HG02678 (cell line): ENCODE measurements at regions not wholly inside any gene's neighbourhood (a gene's known extent, or its start where the extent isn't known, plus 50 kb on each side); places are given as distances from the start of the nearest gene placed in this dataset.
"Not testable (repeated sequence)": the region's sequence is repeated elsewhere in the genome, so short reads cannot be mapped to it uniquely, and the experiment has no call there.

Source experiments
- ATAC-seq: cut with Tn5 transposase; IDR thresholded peaks from one replicate; pipeline ENCODE4 v1.9.1; 2021; ENCODE audit warnings: mild to moderate bottlenecking, moderate library complexity; ENCODE audit not compliant: unreplicated experiment

DNA sequence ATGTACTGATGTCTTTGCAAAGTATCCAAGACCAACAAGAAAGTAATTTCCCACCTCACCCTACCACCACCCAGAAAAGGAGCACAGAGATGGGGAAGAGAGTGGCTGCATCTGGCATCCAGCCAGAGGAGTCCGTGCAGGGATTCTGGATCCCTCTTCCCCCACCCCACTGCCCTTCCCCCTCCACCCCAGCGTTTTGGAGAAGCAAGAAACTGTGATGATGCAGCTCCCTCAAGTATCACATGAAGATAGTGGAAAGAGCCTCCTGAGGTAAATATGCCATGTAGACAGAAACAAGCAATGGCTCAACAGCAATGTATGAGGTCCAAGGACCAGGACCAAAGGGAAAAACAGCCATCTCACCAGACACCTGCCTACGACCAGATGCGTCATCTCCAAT, 153.8 kb downstream of the DEPDC1B start:
- no peak for ATAC-seq

DNA sequence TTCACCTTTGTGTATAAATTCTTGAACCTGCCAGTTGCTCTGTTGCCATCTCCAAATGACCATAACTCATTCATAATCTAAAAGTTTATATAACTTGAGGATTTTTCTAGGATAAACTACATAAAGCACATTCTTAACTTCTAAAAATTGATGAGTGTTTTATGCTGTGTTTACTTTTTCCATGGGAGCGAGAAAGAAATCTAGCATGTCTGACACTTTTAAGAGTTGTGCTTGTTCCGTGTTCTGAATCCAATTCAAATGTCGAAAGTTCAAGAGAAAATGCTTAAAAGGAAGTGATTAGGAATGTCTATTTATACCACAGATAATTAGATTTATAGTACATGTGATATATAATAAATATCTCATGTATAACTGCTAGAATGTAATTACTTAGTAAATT, 154.4 kb downstream of the DEPDC1B start:
- ATAC-seq = no peak

DNA sequence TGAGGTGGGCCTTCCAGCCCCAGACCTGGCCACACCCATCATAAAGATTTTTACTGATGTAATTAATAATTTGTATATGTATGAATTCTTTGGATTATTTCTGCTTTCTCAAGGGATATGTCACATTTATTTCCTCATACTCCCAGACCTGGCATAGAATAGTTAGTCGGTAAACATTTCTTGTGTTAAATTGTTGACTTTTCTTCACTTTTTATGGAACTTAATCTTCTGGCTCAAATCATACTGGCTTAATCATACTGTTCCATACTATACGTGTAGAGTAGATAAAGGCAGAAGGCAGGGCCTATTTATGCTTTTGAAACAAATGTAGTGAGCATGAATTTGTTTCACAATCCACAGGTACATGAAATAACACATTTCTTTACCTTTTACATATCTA, 155.8 kb downstream of the DEPDC1B start:
- no peak for ATAC-seq

DNA sequence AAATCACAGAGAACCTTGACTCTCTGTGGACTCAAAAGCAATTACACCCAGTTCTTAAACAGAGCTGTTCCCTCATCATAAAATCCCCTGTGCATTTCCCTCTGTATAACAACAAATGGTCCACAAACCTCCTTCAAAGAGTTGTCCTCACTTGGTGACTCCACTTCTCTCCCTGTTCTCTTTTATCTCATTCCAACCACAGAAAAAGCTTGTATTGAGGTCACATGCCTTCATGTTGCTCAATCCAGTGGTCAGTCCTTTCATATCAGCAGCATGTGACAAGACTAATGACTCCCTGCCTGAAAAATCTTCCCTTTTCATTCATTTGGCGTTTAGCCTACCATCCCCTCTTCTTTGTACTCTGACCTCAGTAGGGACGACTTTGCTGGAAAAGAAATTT, 158.0 kb downstream of the DEPDC1B start:
- ATAC-seq = peak; percentile 22

DNA sequence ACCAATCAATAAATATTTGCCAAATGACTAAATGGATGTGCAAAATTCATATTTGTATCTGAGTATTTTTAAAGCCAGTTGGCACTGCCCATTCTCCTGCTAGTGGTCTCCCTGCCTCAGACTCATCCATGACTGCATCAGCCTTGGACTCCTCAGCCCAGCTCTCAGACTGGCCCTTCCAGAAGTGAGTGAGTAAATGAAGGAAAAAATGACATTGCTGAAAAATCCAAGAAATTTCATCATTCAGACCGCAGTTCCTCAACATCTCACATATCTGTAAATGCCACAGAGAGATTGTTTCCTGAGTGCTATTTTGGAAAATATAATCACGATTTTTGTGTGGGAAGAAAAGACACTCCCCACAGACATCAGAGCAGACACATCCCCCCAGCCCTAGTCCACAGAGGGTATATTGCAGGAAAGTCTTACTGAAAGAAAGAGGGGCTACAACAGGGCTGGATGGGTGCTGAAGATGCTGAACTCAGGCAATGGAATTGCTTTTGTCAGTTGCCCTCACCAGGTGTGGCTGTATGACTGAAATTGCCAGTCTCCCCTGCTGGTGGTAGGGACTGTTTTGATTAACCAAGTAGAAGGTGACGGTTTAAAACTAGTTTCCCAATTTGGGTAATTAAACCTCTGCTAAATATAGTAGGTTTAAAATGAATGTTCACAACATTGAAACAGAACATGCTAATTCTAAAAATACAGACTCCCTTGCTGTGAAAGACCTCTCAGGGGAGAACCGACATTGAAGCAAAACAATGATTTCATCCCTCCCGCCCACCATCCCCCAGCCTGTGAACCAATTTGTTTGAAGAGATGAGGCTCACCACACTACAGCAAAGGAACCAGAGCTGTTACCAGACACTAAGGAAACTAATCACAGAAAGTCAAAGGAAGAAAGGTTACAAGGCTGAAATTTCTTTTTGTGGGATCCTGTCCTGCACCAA, 158.8 kb downstream of the DEPDC1B start:
- peak; percentile 90 for ATAC-seq

DNA sequence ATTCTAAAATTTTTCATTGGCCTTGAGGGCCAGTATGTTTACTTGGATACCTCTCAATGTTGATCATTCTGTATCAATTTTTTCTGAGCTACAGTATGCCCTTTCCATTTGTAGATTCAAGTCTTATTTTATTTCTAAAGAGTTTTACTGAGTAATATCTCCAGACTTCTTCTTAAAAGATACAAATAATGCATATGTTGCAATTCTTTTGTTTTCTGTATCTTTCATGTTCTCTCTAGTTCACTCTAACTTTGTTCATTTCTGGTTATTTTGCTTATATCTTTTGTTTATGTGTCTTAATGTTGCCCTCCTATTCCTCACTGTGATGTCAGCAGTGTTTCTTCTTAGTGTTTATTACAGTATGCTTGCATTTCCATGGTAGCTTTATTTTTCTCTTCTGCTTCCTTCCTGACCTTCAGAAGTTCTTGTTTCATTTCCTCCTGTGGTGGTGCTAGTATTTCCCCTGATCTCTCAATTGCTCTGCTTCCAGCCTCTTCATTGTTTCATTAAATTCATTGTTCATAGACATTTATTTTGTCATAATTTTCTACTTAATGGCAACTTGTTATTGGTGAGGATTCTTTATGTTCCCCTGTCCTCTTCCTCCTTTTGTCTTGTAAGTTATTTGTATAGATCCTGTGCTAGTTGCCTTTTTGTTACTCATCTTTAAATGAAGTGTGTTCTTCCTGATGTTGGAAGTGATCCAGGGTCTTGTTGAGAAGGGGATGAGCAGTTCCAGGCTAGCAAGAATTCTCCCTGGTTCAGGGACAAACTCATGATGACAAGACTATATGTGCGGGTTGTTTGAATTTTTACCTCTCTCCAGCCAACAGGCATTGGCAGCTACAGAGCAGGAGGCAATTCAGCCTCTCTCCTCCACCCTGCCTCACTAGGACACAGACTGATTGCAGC, 160.8 kb downstream of the DEPDC1B start:
- ATAC-seq = no peak

DNA sequence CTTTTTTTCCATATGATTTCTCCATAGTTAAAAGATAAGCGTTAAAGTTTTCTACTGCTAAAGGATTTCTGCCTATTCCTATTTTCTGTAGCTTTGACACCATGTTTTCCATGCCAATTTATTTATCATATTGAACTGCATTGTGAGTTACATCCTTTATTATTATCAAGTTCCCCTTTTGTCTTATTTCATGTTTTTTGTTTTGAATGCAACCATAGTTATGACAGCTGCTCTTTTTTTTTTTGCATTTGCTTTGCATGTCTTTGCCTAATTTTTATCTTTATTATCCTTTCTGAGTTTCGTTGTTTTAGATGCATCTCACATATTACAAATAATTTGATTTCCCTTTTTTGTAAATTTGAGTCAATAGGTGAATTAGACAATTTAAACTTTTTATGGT, 161.5 kb downstream of the DEPDC1B start:
- no peak for ATAC-seq

DNA sequence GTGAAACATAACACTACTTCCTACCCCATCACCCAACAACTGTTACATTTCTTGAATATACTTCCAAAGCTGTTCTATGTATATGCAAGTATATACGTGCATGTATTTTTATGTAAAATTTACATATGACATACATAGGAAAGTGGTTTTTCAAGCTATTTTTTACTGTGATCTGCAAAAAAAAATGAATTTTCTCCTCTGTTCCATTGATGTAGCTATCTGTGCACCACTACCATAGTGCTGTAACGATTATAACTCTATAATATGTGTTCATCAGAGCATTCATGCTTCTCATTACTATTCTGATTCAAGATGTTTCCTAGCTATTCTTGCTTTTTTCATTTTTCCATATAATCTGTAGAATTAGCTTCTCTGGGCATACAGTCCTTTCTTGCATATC, 164.0 kb downstream of the DEPDC1B start:
- ATAC-seq = no peak

DNA sequence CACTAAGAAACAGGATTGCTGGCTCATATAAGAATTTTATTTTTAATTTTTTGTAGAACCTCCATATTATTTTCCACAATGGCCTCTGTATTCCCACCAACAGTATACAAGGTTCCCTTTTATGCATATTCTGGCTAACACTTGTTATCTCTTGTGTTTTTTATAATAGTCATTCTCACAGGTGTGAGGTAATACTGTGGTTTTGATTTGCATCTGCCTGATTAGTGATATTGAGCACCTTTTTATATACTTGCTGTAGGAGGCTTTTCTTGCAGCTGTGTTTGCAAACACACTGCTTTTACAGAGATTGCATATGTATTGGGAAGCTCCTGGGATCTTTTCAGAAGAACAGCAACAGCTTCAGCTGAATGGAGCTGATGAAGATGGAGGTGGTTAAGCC, 164.8 kb downstream of the DEPDC1B start:
- peak; percentile 57 for ATAC-seq

DNA sequence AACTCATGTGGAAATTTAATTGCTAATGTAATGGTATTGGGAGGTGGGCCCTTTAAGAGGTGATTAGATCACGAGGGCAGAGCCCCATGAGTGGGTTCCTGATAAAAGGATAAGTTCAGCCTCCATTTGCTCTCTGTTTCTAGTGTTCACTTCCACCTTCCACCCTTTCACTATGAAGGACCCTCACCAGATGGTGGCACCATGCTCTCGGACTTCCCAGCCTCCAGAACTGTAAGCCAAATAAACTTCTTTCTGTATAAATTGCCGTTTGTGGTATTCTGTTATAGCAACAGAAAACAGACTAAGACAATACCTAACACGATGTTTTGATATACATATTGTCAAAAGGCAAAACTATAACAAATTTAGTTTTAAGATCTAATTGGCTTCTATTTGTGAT, 166.2 kb downstream of the DEPDC1B start:
- no peak for ATAC-seq

DNA sequence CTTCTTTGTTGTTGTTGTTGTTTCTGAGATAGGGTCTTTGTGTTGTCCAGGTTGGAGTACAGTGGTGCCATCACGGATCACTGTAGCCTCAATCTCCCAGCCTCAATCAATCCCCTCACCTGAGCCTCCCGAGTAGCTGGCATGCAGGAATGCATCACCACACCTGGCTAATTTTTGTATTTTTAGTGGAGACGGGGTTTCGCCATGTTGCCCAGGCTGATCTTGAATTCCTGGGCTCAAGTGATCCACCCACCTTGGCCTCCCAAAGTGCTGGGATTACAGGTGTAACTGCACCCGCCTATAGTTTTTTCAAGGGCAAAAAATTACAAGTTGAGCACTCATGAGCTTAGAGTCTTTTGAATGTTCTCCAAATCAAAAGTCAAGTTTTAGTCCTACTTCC, 167.2 kb downstream of the DEPDC1B start:
- not testable (repeated sequence) for ATAC-seq

DNA sequence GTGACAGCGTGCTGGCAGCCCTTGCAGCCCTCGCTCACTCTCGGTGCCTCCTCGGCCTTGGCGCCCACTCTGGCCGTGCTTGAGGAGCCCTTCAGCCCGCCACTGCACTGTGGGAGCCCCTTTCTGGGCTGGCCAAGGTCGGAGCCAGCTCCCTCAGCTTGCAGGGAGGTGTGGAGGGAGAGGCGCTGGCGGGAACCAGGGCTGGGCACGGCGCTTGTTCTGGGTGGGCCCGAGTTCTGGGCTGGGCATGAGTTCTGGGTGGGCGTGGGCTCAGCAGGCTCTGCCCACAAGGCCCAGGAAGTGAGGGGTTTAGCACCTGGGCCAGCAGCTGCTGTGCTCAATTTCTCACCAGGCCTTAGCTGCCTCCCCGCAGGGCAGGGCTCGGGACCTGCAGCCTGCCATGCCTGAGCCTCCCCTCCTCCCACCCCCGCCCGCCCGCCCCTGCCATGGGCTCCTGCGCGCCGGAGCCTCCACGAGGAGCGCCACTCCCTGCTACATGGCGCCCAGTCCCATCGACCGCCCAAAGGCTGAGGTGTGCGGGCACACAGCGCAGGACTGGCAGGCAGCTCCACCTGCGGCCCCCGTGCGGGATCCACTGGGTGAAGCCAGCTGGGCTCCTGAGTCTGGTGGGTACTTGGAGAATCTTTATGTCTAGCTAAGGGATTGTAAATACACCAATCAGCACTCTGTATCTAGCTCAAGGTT, 169.7 kb downstream of the DEPDC1B start:
- not testable (repeated sequence) for ATAC-seq

DNA sequence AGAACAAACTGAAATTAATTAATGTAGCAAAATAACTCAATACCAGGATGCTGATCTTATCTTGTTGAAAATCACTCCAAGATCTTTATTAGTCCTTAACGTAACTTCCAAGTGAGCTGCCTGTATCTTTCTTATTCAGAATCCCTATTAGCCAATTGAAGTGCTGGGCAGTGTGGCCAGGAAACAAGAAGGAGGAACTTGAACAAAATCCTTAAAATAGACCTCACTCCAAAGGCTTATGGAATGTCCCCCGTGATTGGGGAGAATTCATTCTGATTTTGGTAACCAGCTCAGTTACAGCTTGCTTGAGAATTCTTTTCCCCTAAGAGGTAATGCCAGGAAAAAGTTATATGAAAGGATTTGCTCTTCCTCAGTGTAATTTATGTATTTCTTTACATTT, 171.0 kb downstream of the DEPDC1B start:
- ATAC-seq = no peak

DNA sequence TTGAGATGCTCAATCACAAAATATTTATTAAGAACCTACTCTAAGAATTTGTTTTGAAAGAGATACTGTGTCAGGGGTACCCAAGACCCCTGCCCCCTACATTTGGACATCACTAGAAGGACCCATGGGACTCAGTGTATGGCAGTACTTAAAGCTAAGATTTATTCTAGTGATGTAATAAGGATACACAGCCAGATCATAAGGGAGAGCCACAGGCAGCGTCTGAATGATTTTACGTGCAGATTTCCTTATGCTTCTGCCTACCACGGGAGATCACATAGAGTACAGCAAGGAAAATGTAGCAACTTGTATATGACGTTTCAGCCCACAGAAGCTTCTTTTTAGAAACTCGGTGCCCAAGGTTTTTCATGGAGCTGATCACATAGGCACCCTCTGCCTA, 172.9 kb downstream of the DEPDC1B start:
- ATAC-seq = no peak

DNA sequence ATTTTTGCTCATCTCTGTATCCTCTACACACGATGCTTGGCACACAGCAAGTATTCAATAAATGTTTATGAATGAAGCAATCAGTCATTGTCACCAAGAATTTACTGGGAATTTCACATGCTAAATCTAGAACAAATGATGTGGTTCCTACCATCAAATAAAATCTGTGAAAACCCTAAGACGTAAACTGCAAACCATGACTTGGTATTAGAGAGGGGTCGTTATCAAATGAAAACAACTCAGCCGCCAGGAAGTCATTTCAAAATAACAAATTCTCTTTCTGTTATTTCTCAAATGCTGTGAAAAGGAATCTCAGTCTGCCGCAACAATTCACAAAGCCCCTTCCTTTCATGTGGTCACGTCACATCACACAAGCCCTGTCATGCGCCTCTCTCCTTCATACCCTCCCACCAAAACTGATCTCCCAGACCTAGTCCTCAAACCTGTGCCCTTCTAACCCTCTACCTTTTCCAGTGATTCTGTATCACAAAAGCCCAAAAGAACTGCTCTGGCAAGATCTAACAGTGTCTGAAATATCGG, 173.6 kb downstream of the DEPDC1B start:
- ATAC-seq = no peak

DNA sequence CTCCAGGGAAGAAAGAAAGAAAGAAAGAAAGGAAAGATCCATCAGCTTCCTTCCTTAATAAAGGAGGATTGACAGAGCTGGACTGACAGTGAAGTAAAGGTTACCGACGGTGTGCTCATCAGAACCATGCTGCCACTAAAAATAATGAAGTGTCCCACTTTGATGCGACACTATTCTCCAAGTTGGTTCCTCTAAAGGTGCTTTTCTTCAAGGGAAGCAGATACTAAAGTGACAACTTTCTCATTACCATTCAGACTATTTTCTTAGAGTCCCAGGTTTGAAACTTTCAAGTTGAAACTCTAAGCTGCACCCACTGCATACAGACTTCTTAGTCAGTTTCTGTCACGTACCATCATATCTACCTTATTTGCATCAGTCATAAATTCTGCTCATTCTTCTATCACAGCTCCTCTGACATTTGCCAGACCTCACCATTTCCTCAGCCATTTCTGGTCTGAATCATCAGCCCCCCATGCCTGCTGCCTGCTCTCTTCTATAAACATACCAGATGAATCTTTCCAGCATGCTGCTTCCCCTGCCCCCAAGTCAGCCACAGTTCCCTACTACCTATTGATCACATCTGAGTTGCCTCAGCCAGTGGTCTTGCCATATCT, 177.6 kb downstream of the DEPDC1B start:
- peak; percentile 82 for ATAC-seq

DNA sequence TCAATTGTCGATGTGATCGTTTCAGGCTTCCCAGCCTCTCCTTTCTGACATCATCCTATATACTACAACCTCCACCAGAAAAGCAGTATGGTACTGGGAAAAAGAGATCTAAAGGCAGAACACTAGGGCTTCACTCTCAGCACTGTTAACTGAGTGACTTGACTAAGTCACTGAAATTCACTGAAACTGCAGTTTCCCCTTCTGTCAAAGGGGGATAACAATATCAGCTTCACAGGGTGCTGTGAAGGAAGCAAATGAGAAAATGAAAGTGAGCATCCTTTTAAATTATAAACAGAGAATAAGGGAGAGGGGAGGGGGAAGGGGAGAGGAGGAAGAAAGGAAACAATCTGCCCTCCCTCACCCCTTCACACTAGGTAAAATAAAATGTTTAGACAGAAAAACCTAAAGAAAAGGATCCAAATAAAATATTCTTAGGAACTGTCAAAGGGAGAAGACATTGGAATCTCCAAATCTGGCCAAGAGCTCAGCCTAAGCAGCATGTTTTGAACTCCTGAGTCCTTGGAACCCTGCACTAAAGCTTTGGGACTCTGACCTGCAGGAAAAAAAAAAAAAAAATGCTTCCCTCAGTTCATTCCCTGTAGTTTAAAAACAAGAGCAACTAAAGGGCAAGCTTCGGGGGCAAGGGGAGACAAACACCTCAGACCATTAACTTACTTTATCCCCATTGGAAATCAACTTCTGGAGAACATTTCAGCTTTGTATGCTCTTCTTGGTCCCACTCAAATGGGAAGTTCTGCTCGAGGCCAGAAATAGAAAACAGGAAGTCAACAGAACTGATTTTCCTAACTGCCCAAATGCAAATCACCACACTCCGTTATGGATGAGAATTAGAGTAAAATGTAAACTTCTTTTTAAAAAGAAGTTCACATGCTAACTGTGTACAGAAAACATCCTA, 178.3 kb downstream of the DEPDC1B start:
- ATAC-seq = peak; percentile 52

DNA sequence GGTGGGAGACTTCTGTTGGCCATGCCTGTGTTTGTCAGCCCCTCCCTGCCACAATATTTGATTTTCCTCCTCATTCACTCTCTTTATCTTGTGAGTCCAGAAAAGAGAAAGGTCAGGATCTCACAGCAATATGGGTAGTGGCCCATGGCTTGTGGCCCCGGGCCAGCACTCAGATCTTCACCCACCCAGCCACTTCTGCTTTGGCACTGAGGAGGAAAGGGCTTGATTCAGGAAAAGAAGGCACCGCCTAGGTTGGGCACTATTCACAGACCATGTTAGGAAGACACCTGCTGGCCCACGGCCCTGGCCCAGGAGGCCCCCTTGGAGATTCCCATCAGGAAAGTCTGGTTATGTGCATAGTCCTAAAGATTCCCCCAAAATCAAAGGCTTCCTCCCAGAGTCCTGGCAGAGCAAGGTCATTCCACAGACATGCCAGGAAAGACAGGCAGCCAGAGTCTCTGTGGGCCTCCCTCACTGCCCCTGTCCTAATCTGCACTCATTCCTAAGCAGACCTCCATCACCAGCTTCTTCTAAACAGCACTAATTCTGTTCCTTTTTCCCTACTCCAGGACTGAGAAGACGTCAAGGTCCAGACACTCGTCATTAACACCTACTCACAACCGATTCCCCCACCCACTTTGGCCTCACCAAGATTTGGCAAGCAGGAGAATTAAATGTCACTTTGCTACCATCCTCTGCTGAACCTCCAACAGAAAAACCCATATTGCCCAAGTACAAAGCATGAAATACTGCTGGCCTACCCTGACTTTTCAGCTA, 179.3 kb downstream of the DEPDC1B start:
- no peak for ATAC-seq

DNA sequence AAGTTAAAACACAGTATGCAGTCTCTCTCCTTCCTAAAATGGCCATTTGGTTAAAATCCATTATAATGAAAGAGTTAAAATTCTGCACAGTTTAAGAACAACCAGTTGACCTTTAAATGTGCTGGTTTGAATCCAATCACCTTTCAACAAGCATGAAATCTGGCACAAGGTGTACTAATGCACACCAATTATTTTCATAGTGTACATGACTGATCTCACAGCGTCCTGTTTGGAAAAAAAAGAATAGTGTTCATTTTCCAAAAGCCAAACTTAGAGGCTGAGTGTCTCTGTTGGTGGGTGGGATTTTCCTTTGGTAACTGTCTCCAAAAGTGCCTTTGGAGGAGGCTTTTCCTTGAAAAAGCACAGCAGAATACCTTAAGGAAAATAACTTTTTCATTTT, 180.6 kb downstream of the DEPDC1B start:
- ATAC-seq = no peak
